Adrenal gland (tissue), 5 donors: ENCODE measurements at regions not wholly inside any gene's neighbourhood (a gene's known extent, or its start where the extent isn't known, plus 50 kb on each side); places are given as distances from the start of the nearest gene placed in this dataset.

Experiments used
- POLR2A ChIP-seq, 2 donors: fragments of 450-650 bp; IDR thresholded peaks; one replicate each; pipeline ENCODE4 v1.6.1; 2017; ENCODE audit warnings: antibody characterized with exemption in 2 of 2, mild to moderate bottlenecking in 2 of 2, moderate library complexity in 1 of 2
- TF ChIP-seq, protein P1 (sequence below), 6 experiments: fragments of 450-650 bp in 4 of 6; fragments of 200-600 bp in 2 of 6; sonication (generic) in 1 of 6; IDR thresholded peaks; 1 replicate in 5 of 6; 2 replicates in 1 of 6; pipeline versions ENCODE4 v1.5.1 to v1.8.0; 2016 to 2021; ENCODE audit warnings: antibody characterized with exemption in 6 of 6, mild to moderate bottlenecking in 2 of 6, moderate library complexity in 1 of 6
- donor health status: DM: no; HTN: no; CAD: no.

- TF ChIP-seq, protein P1, sequence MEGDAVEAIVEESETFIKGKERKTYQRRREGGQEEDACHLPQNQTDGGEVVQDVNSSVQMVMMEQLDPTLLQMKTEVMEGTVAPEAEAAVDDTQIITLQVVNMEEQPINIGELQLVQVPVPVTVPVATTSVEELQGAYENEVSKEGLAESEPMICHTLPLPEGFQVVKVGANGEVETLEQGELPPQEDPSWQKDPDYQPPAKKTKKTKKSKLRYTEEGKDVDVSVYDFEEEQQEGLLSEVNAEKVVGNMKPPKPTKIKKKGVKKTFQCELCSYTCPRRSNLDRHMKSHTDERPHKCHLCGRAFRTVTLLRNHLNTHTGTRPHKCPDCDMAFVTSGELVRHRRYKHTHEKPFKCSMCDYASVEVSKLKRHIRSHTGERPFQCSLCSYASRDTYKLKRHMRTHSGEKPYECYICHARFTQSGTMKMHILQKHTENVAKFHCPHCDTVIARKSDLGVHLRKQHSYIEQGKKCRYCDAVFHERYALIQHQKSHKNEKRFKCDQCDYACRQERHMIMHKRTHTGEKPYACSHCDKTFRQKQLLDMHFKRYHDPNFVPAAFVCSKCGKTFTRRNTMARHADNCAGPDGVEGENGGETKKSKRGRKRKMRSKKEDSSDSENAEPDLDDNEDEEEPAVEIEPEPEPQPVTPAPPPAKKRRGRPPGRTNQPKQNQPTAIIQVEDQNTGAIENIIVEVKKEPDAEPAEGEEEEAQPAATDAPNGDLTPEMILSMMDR (IDR thresholded peaks at IDR 0.05), result no peak
- TF ChIP-seq POLR2A (IDR thresholded peaks at IDR 0.05), result no peak
These were observed 76.5 kb upstream of the PJA2 start for GRCh38 chr5:109486200-109486804.
